ENCODE measurements at regions not wholly inside any gene's neighbourhood (a gene's known extent, or its start where the extent isn't known, plus 50 kb on each side); places are given as distances from the start of the nearest gene placed in this dataset.

DNA sequence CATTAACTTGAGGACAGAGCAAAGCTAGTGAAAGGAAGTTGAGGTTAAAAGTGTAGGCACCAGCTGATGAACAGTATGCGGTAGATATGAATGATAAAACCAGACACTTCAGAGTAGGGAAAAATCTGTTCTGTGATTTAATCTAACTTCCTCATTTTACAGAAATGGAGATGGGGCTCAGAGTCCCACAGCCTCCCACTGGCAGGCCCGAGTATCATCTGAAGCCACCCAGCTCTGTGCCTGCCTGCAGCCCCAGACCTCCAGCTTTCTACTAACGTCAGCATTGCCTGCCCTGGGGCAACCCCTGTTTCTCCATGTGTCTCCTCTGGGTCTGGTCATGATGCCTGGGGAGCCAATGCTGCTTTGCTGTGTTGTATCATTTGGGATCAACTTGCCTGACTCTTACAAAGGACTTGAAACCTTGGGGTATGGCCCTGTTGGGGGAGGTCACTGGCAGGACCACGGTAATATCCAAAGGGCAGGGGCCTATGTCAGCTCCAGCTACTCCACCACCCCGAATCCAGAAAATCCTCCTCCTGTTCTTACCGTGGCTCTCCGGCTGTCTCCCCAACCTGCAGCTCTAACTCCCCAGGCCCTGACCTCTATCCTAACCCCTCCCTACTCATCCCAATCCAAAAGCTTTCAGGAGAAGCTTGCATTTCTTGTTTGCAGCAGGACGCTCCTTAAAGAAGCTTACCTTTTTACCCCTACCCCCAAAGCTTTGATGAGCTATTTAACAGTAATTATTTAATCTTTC lies 56.2 kb upstream of the NPY start:
- Histone ChIP-seq H3K9me3 (no peaks in the 10 kb centered on the region), H3K36me3 (no peaks in the 10 kb centered on the region), H3K27ac (no peak overlapping the region), H3K4me1 (no peaks in the 10 kb centered on the region), H3K27me3 (no peaks in the 10 kb centered on the region), H3K4me3 (no peak overlapping the region)
- TF ChIP-seq, protein P1, sequence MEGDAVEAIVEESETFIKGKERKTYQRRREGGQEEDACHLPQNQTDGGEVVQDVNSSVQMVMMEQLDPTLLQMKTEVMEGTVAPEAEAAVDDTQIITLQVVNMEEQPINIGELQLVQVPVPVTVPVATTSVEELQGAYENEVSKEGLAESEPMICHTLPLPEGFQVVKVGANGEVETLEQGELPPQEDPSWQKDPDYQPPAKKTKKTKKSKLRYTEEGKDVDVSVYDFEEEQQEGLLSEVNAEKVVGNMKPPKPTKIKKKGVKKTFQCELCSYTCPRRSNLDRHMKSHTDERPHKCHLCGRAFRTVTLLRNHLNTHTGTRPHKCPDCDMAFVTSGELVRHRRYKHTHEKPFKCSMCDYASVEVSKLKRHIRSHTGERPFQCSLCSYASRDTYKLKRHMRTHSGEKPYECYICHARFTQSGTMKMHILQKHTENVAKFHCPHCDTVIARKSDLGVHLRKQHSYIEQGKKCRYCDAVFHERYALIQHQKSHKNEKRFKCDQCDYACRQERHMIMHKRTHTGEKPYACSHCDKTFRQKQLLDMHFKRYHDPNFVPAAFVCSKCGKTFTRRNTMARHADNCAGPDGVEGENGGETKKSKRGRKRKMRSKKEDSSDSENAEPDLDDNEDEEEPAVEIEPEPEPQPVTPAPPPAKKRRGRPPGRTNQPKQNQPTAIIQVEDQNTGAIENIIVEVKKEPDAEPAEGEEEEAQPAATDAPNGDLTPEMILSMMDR (IDR thresholded peaks at IDR 0.05): no peak
- TF ChIP-seq EP300 (IDR thresholded peaks at IDR 0.05; ENCODE audit: low read depth) (no peak), POLR2A (IDR thresholded peaks at IDR 0.05) (no peak), POLR2AphosphoS5 (IDR thresholded peaks at IDR 0.05) (no peak)
- WGBS, 2 donors (ENCODE audit: low coverage in 1 of 2): 69 to 87% methylated on average over 1 to 8 of the region's 8 CpGs
- intact Hi-C loops (cut with DNase I; ENCODE audit: low total_unique reads): no loop called here
- in situ Hi-C loops (cut with MboI; ENCODE audit: low pct_ligation_motif_present in 1 of 4, low pct_unique_long_range_greater_than_20kb in 1 of 4, low sequenced_read_pairs in 3 of 4): no loop called here
- no peak for DNase-seq

GRCh38 chr7:24229481-24230226 lies 54.3 kb upstream of the NPY start:
- H3K27me3 ChIP-seq: no peaks in the 10 kb centered on the region
- H3K9me3 ChIP-seq: no peaks in the 10 kb centered on the region
- no peak overlapping the region for H3K4me3 ChIP-seq
- no peak overlapping the region for H3K27ac ChIP-seq
- intact Hi-C loops (cut with DNase I; ENCODE audit: low total_unique reads) (no loop called here), in situ Hi-C loops (cut with MboI; ENCODE audit: low pct_ligation_motif_present in 1 of 4, low pct_unique_long_range_greater_than_20kb in 1 of 4, low sequenced_read_pairs in 3 of 4) (no loop called here)
- H3K36me3 ChIP-seq: no peaks in the 10 kb centered on the region
- TF ChIP-seq POLR2A (IDR thresholded peaks at IDR 0.05) (no peak), POLR2AphosphoS5 (IDR thresholded peaks at IDR 0.05) (no peak), EP300 (IDR thresholded peaks at IDR 0.05; ENCODE audit: low read depth) (no peak)
- TF ChIP-seq, protein P1 (IDR thresholded peaks at IDR 0.05): no peak
- WGBS, 2 donors (ENCODE audit: low coverage in 1 of 2): 64 to 69% methylated on average over 7 to 9 of the region's 9 CpGs
- no peak for DNase-seq
- no peaks in the 10 kb centered on the region for H3K4me1 ChIP-seq

GRCh38 chr7:24231493-24231892 lies 52.5 kb upstream of the NPY start:
- Histone ChIP-seq H3K9me3 (no peaks in the 10 kb centered on the region), H3K36me3 (no peaks in the 10 kb centered on the region), H3K27me3 (no peaks in the 10 kb centered on the region), H3K27ac (no peak overlapping the region), H3K4me1 (no peaks in the 10 kb centered on the region), H3K4me3 (no peak overlapping the region)
- intact Hi-C loops (cut with DNase I; ENCODE audit: low total_unique reads) (no loop called here), in situ Hi-C loops (cut with MboI; ENCODE audit: low pct_ligation_motif_present in 1 of 4, low pct_unique_long_range_greater_than_20kb in 1 of 4, low sequenced_read_pairs in 3 of 4) (no loop called here)
- DNase-seq: no peak
- TF ChIP-seq POLR2AphosphoS5 (IDR thresholded peaks at IDR 0.05): no peak
- TF ChIP-seq EP300 (IDR thresholded peaks at IDR 0.05; ENCODE audit: low read depth): no peak
- TF ChIP-seq, protein P1 (IDR thresholded peaks at IDR 0.05): no peak

DNA sequence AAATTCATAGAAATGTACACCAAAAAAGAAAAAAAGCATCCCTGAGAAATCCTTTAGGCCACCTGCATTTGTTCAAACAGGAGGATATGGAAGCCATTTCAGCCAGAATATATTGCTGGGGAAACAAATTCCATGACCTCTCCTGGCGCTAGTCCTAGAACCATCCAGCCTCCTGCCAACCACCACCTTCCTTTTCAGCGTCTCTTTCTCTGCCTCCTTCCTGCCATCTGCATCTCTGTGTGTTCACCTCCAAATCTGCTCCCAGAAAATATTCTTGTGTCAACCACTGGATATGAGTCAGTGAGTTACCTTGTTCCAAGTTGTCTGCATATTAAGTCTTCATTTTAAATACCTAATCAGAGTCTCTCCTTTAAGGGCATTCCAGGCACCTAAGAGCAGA lies 50.6 kb upstream of the NPY start:
- TF ChIP-seq, protein P1 (IDR thresholded peaks at IDR 0.05): no peak
- TF ChIP-seq POLR2A (IDR thresholded peaks at IDR 0.05) (no peak), POLR2AphosphoS5 (IDR thresholded peaks at IDR 0.05) (no peak), EP300 (IDR thresholded peaks at IDR 0.05; ENCODE audit: low read depth) (no peak)
- Histone ChIP-seq H3K9me3 (no peaks in the 10 kb centered on the region), H3K4me3 (no peak overlapping the region), H3K4me1 (no peaks in the 10 kb centered on the region), H3K27me3 (no peaks in the 10 kb centered on the region), H3K36me3 (no peaks in the 10 kb centered on the region), H3K27ac (no peak overlapping the region)
- in situ Hi-C loops (cut with MboI; ENCODE audit: low pct_ligation_motif_present in 1 of 4, low pct_unique_long_range_greater_than_20kb in 1 of 4, low sequenced_read_pairs in 3 of 4): no loop called here
- no peak for DNase-seq
- WGBS, 2 donors (ENCODE audit: low coverage in 1 of 2): 56 to 72% methylated on average over 2 of the region's 2 CpGs
- intact Hi-C loops (cut with DNase I; ENCODE audit: low total_unique reads): no loop called here

Small RNAs in the stretch of these regions (small RNA-seq; reads per million reads assigned to genes)
- gene RNA5SP228: 0 reads per million in 4 donors

Data from transverse colon (tissue), 4 donors.